Hepatocyte (in vitro differentiated cells): ENCODE measurements at regions not wholly inside any gene's neighbourhood (a gene's known extent, or its start where the extent isn't known, plus 50 kb on each side); places are given as distances from the start of the nearest gene placed in this dataset.

ENCODE experiments used
- DNase-seq: peaks from one replicate; pipeline ENCODE4 v3.0.0-alpha.2; 2016; ENCODE audit warnings: low spot score
- H2AFZ ChIP-seq: fragments of 200-600 bp; sonication (generic); 2 replicates; pipeline ENCODE4 v1.6.0; 2016; ENCODE audit warnings: antibody characterized with exemption, mild to moderate bottlenecking
- H3K27ac ChIP-seq: fragments of 200-600 bp; sonication (generic); 2 replicates; pipeline ENCODE4 v1.5.1; 2016; ENCODE audit warnings: mild to moderate bottlenecking
- H3K27me3 ChIP-seq: fragments of 200-600 bp; sonication (generic); 2 replicates; pipeline ENCODE4 v1.6.1; 2016
- H3K36me3 ChIP-seq: fragments of 200-600 bp; sonication (generic); replicated peaks from 2 replicates; pipeline ENCODE4 v1.5.1; 2016; ENCODE audit warnings: low read depth; ENCODE audit not compliant: insufficient read depth
- H3K4me1 ChIP-seq: fragments of 200-600 bp; sonication (generic); 2 replicates; pipeline ENCODE4 v1.5.1; 2016; ENCODE audit warnings: mild to moderate bottlenecking, moderate library complexity; ENCODE audit not compliant: insufficient read depth
- H3K4me2 ChIP-seq: fragments of 200-600 bp; sonication (generic); 2 replicates; pipeline ENCODE4 v1.6.0; 2016
- H3K4me3 ChIP-seq: fragments of 200-600 bp; sonication (generic); 2 replicates; pipeline ENCODE4 v1.5.1; 2016; ENCODE audit warnings: mild to moderate bottlenecking
- H3K79me2 ChIP-seq: fragments of 200-600 bp; sonication (generic); 2 replicates; pipeline ENCODE4 v1.6.0; 2017; ENCODE audit warnings: mild to moderate bottlenecking
- H3K9me2 ChIP-seq: fragments of 200-600 bp; sonication (generic); replicated peaks from 2 replicates; pipeline ENCODE4 v1.6.0; 2017; ENCODE audit warnings: mild to moderate bottlenecking; ENCODE audit not compliant: insufficient read depth
- H3K9me3 ChIP-seq: fragments of 200-600 bp; sonication (generic); 2 replicates; pipeline ENCODE4 v1.5.1; 2016; ENCODE audit warnings: low read depth, mild to moderate bottlenecking
- H4K20me1 ChIP-seq: fragments of 200-600 bp; sonication (generic); 2 replicates; pipeline ENCODE4 v1.6.0; 2016; ENCODE audit warnings: mild to moderate bottlenecking; ENCODE audit not compliant: insufficient read depth, poor library complexity, severe bottlenecking
- CTCF ChIP-seq: fragments of 200-600 bp; sonication (generic); IDR thresholded peaks from 2 replicates; pipeline ENCODE4 v1.5.1; 2016; ENCODE audit warnings: antibody characterized with exemption, mild to moderate bottlenecking; ENCODE audit not compliant: poor library complexity
- EZH2 ChIP-seq: fragments of 200-600 bp; sonication (generic); IDR thresholded peaks from 2 replicates; pipeline ENCODE4 v1.6.1; 2016; ENCODE audit warnings: antibody characterized with exemption, mild to moderate bottlenecking, borderline replicate concordance
- EZH2phosphoT487 ChIP-seq: fragments of 200-600 bp; sonication (generic); IDR thresholded peaks from one replicate; pipeline ENCODE4 v1.6.1; 2018; ENCODE audit warnings: antibody characterized with exemption, mild to moderate bottlenecking, low read depth, moderate library complexity; ENCODE audit not compliant: unreplicated experiment, severe bottlenecking
- WGBS: methylation state at CpG from one replicate; pipeline ENCODE4 v1.1.6; 2016; ENCODE audit warnings: low lambda C conversion rate; ENCODE audit errors: missing lambda C conversion rate; 5-methylcytosine and 5-hydroxymethylcytosine counted together

- TF ChIP-seq EZH2 (no peak), EZH2phosphoT487 (no peak), CTCF (no peak)
- 67% methylated on average over 1 of the region's 1 CpG for WGBS
- Histone ChIP-seq H3K9me2 (no peaks in the 10 kb centered on the region), H3K4me3 (no peak overlapping the region), H3K36me3 (no peaks in the 10 kb centered on the region), H3K4me1 (no peaks in the 10 kb centered on the region), H2AFZ (no peak overlapping the region), H3K9me3 (no peaks in the 10 kb centered on the region), H3K27me3 (no peaks in the 10 kb centered on the region), H3K79me2 (no peaks in the 10 kb centered on the region), H4K20me1 (no peaks in the 10 kb centered on the region), H3K4me2 (no peak overlapping the region), H3K27ac (no peak overlapping the region)
- no peak for DNase-seq
Observed at GRCh38 chr7:124388751-124389150, 355.9 kb upstream of the TMEM229A start.

GRCh38 chr7:124387056-124387455 is 354.2 kb upstream of the TMEM229A start:
- Histone ChIP-seq H3K9me3 (no peaks in the 10 kb centered on the region), H3K27me3 (no peaks in the 10 kb centered on the region), H4K20me1 (no peaks in the 10 kb centered on the region), H3K9me2 (no peaks in the 10 kb centered on the region), H3K27ac (no peak overlapping the region), H3K4me3 (no peak overlapping the region), H3K36me3 (no peaks in the 10 kb centered on the region), H3K79me2 (no peaks in the 10 kb centered on the region), H2AFZ (no peak overlapping the region), H3K4me1 (no peaks in the 10 kb centered on the region), H3K4me2 (no peak overlapping the region)
- DNase-seq = no peak
- WGBS = 86% methylated on average over 4 of the region's 4 CpGs
- TF ChIP-seq EZH2phosphoT487 (no peak), EZH2 (no peak), CTCF (no peak)

- Histone ChIP-seq H3K27ac (no peak overlapping the region), H3K36me3 (no peaks in the 10 kb centered on the region), H3K9me3 (no peaks in the 10 kb centered on the region), H3K4me1 (no peaks in the 10 kb centered on the region), H3K9me2 (no peaks in the 10 kb centered on the region), H3K4me2 (no peak overlapping the region), H2AFZ (no peak overlapping the region), H4K20me1 (no peaks in the 10 kb centered on the region), H3K27me3 (no peaks in the 10 kb centered on the region), H3K4me3 (no peak overlapping the region), H3K79me2 (no peaks in the 10 kb centered on the region)
- TF ChIP-seq CTCF (no peak), EZH2phosphoT487 (no peak), EZH2 (no peak)
- DNase-seq = no peak
- WGBS = 88% methylated on average over 1 of the region's 1 CpG
Observed at GRCh38 chr7:124379296-124379695, 346.4 kb upstream of the TMEM229A start.

- Histone ChIP-seq H3K4me1 (no peaks in the 10 kb centered on the region), H3K4me2 (no peak overlapping the region), H3K9me3 (no peaks in the 10 kb centered on the region), H3K79me2 (no peaks in the 10 kb centered on the region), H2AFZ (no peak overlapping the region), H3K27me3 (no peaks in the 10 kb centered on the region), H4K20me1 (no peaks in the 10 kb centered on the region), H3K27ac (no peak overlapping the region), H3K4me3 (no peak overlapping the region), H3K9me2 (no peaks in the 10 kb centered on the region), H3K36me3 (no peaks in the 10 kb centered on the region)
- DNase-seq = no peak
- TF ChIP-seq EZH2phosphoT487 (no peak), EZH2 (no peak), CTCF (no peak)
- 73% methylated on average over 4 of the region's 4 CpGs for WGBS
Observed at GRCh38 chr7:124376111-124376510, 343.2 kb upstream of the TMEM229A start.
